ENCODE measurements at regions not wholly inside any gene's neighbourhood (a gene's known extent, or its start where the extent isn't known, plus 50 kb on each side); places are given as distances from the start of the nearest gene placed in this dataset.

GRCh38 chr2:2613279-2614199 is 282.5 kb upstream of the MYT1L start (continued):
- TF ChIP-seq USF1 (CRISPR knock-in tag; IDR thresholded peaks at IDR 0.05) (peak; percentile 75), SRF (CRISPR knock-in tag; IDR thresholded peaks at IDR 0.05) (0 out of 4 replicates have a peak, but pooled peaks of 1 of the 2 experiments have one; percentile 16), SIN3B (IDR thresholded peaks at IDR 0.05; ENCODE audit: low read depth) (no peak), ZFX (CRISPR knock-in tag; IDR thresholded peaks at IDR 0.05) (peak; percentile 35), EHMT2 (IDR thresholded peaks at IDR 0.05) (peak; percentile 98), ATF3 (IDR thresholded peaks at IDR 0.05) (no peak), ATF3 (CRISPR knock-in tag; conservative IDR thresholded peaks at IDR 0.05) (0 out of 2 replicates have a peak, but pooled peaks have one; percentile 38), ETS1 (conservative IDR thresholded peaks at IDR 0.05; ENCODE audit: control insufficient read depth, low read depth, low read length) (peak; percentile 96), CREB3L1 (IDR thresholded peaks at IDR 0.05; ENCODE audit: borderline replicate concordance, low read depth) (peak; percentile 82; the same call in 1 of the 2 replicates), EP300 (IDR thresholded peaks at IDR 0.05; ENCODE audit: low read length) (peak; percentile 35), NELFE (IDR thresholded peaks at IDR 0.05; ENCODE audit: insufficient read depth, insufficient read length) (no peak), CXXC5 (CRISPR knock-in tag; IDR thresholded peaks at IDR 0.05) (peak; percentile 93), MCM7 (IDR thresholded peaks at IDR 0.05) (no peak), GMEB1 (CRISPR knock-in tag; IDR thresholded peaks at IDR 0.05) (peak; percentile 92), TEAD1 (CRISPR knock-in tag; IDR thresholded peaks at IDR 0.05) (peak in 1 of 2 experiments; percentile 66; a peak in 1 of 4 replicates), ZNF644 (tag; IDR thresholded peaks at IDR 0.05; ENCODE audit: low read depth) (peak; percentile 97), RCOR1 (IDR thresholded peaks at IDR 0.05; ENCODE audit: borderline replicate concordance in 1 of 2, low read depth in 2 of 2, low read length in 2 of 2) (peak in 1 of 2 experiments; percentile 61; a peak in 1 of 4 replicates), JUND (IDR thresholded peaks at IDR 0.05; ENCODE audit: borderline replicate concordance, low read depth, low read length) (peak; percentile 77), JUND (tag; IDR thresholded peaks at IDR 0.05; ENCODE audit: borderline replicate concordance, low read depth, low read length) (peak; percentile 59; the same call in 1 of the 3 replicates), FOXJ2 (tag; IDR thresholded peaks at IDR 0.05) (peak; percentile 88), EP400 (IDR thresholded peaks at IDR 0.05) (0 out of 2 replicates have a peak, but pooled peaks have one; percentile 6)

All from K562 (cell line).